ENCODE measurements at regions not wholly inside any gene's neighbourhood (a gene's known extent, or its start where the extent isn't known, plus 50 kb on each side); places are given as distances from the start of the nearest gene placed in this dataset.

DNA sequence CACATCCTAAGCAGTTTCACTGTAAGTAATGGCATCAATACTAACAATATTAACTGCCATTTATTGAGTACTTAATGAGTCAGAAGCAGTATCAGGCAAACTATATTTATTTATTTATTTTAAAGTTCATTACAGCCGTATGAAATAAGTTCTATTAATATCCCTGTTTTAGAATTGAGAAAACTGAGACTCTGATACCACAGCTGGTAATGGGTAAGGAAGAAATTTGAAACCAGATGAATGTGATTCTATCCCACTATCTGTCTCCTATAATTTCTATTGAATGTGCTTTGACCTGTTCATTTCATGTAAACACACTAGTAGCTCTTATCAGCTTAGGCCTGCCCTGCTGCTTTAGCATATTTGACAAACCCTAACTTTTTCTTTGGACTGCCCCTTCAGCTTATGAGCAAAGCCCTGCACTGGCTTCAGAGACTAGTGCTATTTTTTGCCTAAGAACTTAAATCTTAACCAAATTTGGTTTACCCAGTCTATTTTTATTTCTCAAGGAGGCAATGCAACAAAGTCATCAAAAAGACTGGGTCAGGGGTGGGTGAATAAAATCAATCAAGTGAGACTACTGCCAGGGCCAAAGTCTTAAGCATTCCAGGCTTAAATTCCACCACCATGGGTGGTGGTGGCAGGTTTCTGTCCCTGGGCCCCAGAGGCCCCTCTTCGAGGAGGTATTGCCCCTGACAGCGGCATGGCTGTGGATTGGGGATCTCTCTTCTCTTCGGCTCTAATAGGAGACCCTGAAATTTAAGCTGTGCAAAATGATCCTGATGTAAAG lies 143.4 kb downstream of the DLEU7 start:
- Histone ChIP-seq H3K27me3 (ENCODE audit: control insufficient read depth, insufficient read depth, low read length) (no peaks in the 10 kb centered on the region), H3K4me1 (ENCODE audit: control insufficient read depth, insufficient read depth, low read length) (no peaks in the 10 kb centered on the region), H3K9me3 (ENCODE audit: control insufficient read depth, insufficient read depth, low read length) (no peaks in the 10 kb centered on the region), H3K27ac (ENCODE audit: low read length) (no peak overlapping the region), H3K4me3 (ENCODE audit: low read length) (no peak overlapping the region), H3K36me3 (ENCODE audit: control insufficient read depth, insufficient read depth, low read length) (no peaks in the 10 kb centered on the region)
- no peak for DNase-seq (ENCODE audit: low read depth, low spot score)
- no CpG with 5 or more reads among the region's 4 CpGs for WGBS (ENCODE audit: insufficient coverage, insufficient read length)

DNA sequence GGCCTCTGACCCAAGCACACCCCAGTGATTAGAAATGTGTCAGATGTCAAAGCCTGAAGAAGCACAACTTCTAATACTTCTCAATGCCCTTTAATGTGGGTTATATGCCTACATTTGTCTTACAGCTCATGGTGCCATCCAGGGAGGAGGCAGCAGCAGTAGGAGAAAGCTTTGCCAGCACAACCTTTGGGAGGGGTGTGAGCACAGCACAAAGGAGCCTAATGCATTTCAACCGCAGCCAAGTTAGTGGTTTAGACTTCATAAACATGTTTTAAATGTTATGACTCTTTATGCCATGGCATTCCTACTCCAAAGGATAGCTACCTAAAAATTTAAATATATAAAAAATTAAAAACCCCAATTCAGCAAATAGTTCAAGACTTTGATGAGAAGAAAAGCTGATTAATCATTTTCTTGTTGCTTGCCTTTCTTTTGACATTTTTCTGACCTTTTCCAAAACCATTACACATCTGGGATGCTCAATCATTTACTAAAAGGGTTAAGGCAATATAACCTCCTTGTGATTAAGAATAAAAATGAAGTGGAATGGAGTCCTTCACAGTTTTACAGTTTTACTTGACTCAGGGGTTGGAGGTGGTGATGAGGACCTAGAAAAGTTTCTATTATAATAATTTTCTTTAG lies 142.7 kb downstream of the DLEU7 start:
- H3K27me3 ChIP-seq (ENCODE audit: control insufficient read depth, insufficient read depth, low read length), result no peaks in the 10 kb centered on the region
- H3K36me3 ChIP-seq (ENCODE audit: control insufficient read depth, insufficient read depth, low read length), result no peaks in the 10 kb centered on the region
- no peaks in the 10 kb centered on the region for H3K4me1 ChIP-seq (ENCODE audit: control insufficient read depth, insufficient read depth, low read length)
- no peaks in the 10 kb centered on the region for H3K9me3 ChIP-seq (ENCODE audit: control insufficient read depth, insufficient read depth, low read length)
- DNase-seq (ENCODE audit: low read depth, low spot score), result no peak
- whole genome bisulfite sequencing (ENCODE audit: insufficient coverage, insufficient read length), result no CpG with 5 or more reads among the region's 1 CpG
- no peak overlapping the region for H3K4me3 ChIP-seq (ENCODE audit: low read length)
- no peak overlapping the region for H3K27ac ChIP-seq (ENCODE audit: low read length)

DNA sequence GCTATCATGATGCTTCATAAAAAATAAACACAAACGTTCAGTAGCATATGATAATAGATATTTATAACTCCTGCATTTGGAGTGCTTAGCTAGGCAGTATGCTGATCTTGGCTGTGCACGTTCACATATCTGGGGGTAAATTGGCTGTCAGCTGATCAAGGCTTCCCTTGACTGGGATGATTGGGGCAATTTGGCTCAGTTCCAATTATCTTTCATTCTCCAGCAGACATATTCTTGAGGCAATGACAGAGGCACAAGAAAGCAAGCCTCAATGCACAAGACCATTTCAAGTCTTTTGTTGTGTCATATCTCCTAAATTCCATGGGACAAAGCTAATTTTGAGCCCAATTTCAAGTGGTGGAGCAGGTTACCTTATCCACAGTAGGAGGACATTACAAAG lies 142.0 kb downstream of the DLEU7 start:
- no CpG with 5 or more reads among the region's 2 CpGs for WGBS (ENCODE audit: insufficient coverage, insufficient read length)
- H3K27me3 ChIP-seq (ENCODE audit: control insufficient read depth, insufficient read depth, low read length), result no peaks in the 10 kb centered on the region
- no peak for DNase-seq (ENCODE audit: low read depth, low spot score)
- H3K4me1 ChIP-seq (ENCODE audit: control insufficient read depth, insufficient read depth, low read length), result no peaks in the 10 kb centered on the region
- H3K9me3 ChIP-seq (ENCODE audit: control insufficient read depth, insufficient read depth, low read length), result no peaks in the 10 kb centered on the region
- H3K36me3 ChIP-seq (ENCODE audit: control insufficient read depth, insufficient read depth, low read length), result no peaks in the 10 kb centered on the region
- no peak overlapping the region for H3K4me3 ChIP-seq (ENCODE audit: low read length)
- H3K27ac ChIP-seq (ENCODE audit: low read length), result no peak overlapping the region

DNA sequence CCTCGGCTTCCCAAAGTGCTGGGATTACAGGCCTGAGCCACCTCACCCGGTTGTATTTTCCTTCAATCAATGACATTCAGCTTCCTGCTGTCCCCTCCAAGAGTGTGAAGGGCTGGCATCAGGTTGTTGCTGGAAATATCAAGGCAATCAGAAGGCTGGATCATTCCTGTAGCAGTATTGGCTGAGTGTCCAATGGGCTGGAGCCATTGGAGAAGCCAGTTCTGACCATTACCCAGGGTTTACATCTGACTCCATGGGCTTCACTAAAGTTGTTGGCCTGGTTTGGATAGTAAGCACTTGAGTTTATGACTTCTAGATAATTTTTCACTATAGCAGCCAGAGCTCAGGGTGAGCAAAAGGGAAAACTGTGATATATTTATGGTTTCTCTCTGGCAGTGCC lies 137.0 kb downstream of the DLEU7 start:
- Histone ChIP-seq H3K27me3 (ENCODE audit: control insufficient read depth, insufficient read depth, low read length) (no peaks in the 10 kb centered on the region), H3K9me3 (ENCODE audit: control insufficient read depth, insufficient read depth, low read length) (no peaks in the 10 kb centered on the region), H3K27ac (ENCODE audit: low read length) (no peak overlapping the region), H3K36me3 (ENCODE audit: control insufficient read depth, insufficient read depth, low read length) (no peaks in the 10 kb centered on the region), H3K4me3 (ENCODE audit: low read length) (no peak overlapping the region), H3K4me1 (ENCODE audit: control insufficient read depth, insufficient read depth, low read length) (no peaks in the 10 kb centered on the region)
- no CpG with 5 or more reads among the region's 2 CpGs for WGBS (ENCODE audit: insufficient coverage, insufficient read length)
- no peak for DNase-seq (ENCODE audit: low read depth, low spot score)

DNA sequence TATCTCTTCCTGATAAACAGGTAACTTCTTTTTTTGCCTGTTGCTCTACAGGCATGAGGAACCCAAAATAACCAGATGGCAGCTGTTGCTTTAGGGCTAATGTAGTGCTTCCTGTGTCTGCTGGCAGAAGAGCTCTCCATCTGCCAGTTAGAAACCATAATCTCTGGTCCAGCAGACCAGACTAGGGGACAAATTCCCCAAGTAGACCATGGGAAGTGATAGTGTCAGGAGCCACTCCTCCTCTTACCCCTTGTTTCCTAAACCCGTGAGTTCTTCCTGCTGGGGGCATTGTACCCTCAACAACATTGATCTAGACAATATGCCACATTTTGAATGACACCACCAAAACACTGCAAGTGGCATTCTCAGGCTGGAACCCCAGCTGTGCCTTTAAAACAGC lies 135.9 kb downstream of the DLEU7 start:
- DNase-seq (ENCODE audit: low read depth, low spot score), result no peak

DNA sequence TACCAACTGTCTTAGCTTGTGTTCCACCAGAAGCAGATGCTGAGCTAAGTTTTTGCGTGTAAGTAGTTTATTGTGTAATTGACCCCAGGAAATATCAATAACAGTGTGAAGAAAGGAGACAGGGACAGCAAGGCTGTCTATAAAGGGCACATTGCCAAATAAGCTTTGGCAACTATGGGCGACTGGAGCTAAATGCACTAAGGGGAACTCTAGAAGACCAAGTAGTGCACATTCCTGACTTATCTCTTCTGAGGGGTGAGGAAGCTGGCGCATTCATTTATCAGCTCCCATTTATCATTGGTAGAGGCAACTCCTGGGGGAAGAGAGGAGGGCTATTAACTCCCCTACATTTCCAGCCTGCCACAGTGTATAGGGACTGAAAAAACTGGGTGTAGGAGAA lies 135.0 kb downstream of the DLEU7 start:
- H3K27me3 ChIP-seq (ENCODE audit: control insufficient read depth, insufficient read depth, low read length), result no peaks in the 10 kb centered on the region
- WGBS (ENCODE audit: insufficient coverage, insufficient read length), result no CpG with 5 or more reads among the region's 3 CpGs
- no peaks in the 10 kb centered on the region for H3K9me3 ChIP-seq (ENCODE audit: control insufficient read depth, insufficient read depth, low read length)
- DNase-seq (ENCODE audit: low read depth, low spot score), result no peak
- no peak overlapping the region for H3K27ac ChIP-seq (ENCODE audit: low read length)
- no peak overlapping the region for H3K4me3 ChIP-seq (ENCODE audit: low read length)
- no peaks in the 10 kb centered on the region for H3K4me1 ChIP-seq (ENCODE audit: control insufficient read depth, insufficient read depth, low read length)
- H3K36me3 ChIP-seq (ENCODE audit: control insufficient read depth, insufficient read depth, low read length), result no peaks in the 10 kb centered on the region

More for the DNA sequence above, 135.9 kb downstream of the DLEU7 start:
- no peak overlapping the region for H3K4me3 ChIP-seq (ENCODE audit: low read length)
- H3K27me3 ChIP-seq (ENCODE audit: control insufficient read depth, insufficient read depth, low read length), result no peaks in the 10 kb centered on the region
- no peaks in the 10 kb centered on the region for H3K36me3 ChIP-seq (ENCODE audit: control insufficient read depth, insufficient read depth, low read length)
- no peak overlapping the region for H3K27ac ChIP-seq (ENCODE audit: low read length)
- WGBS (ENCODE audit: insufficient coverage, insufficient read length), result no CpG with 5 or more reads among the region's 1 CpG
- H3K4me1 ChIP-seq (ENCODE audit: control insufficient read depth, insufficient read depth, low read length), result no peaks in the 10 kb centered on the region
- no peaks in the 10 kb centered on the region for H3K9me3 ChIP-seq (ENCODE audit: control insufficient read depth, insufficient read depth, low read length)

DNA sequence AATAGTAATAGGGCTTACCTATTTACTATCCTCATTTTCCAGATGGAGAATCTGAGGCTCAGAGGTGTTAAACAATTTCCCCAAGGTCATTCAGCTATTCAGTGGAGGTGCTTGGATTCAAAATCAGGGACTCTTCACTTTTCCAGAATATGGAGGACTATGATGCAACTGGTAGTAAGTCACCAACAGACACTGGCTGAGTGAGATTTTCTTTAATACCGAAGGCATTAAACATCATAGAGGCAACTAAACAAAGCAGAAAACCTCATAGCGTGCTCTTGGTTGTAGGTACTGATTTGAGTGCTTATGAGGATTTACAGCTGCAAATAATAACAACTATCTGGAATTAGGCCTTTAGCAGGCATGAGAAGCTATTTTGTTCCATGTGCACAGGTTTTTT lies 134.4 kb downstream of the DLEU7 start:
- Histone ChIP-seq H3K36me3 (ENCODE audit: control insufficient read depth, insufficient read depth, low read length) (no peaks in the 10 kb centered on the region), H3K27ac (ENCODE audit: low read length) (no peak overlapping the region), H3K9me3 (ENCODE audit: control insufficient read depth, insufficient read depth, low read length) (no peaks in the 10 kb centered on the region), H3K4me1 (ENCODE audit: control insufficient read depth, insufficient read depth, low read length) (no peaks in the 10 kb centered on the region), H3K4me3 (ENCODE audit: low read length) (no peak overlapping the region), H3K27me3 (ENCODE audit: control insufficient read depth, insufficient read depth, low read length) (no peaks in the 10 kb centered on the region)
- no peak for DNase-seq (ENCODE audit: low read depth, low spot score)
- WGBS (ENCODE audit: insufficient coverage, insufficient read length), result no CpG with 5 or more reads among the region's 2 CpGs

DNA sequence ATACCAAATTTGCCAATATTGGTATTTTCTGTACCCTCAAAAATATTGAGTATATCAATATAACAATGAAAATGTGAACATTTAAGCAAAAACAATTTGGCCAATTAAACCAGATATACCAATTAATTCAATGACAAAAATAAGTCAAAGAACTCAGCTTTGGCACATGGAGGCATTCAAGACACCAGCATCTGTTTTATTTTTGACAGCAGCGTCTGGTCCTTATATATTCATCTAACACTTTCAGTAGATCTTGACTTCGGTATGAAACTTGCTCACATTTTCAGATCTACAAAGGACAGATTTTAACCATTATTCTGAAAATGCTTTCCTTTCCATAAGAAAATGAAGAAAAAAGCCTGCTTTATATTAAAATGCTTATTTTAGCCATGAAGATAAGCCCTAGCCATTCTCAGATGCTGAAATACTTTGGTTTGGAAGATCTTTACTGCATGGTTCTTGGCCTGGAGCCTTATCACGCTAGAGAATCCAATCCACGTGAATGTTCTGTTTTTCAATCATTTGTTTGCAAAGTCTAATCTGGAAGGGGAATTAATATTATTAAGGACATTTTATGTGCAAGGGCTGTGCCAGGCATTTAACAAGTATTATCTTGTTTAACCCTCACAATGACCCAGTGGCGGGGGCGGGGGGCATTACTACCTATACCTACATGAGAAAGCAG lies 132.2 kb downstream of the DLEU7 start:
- Histone ChIP-seq H3K27me3 (ENCODE audit: control insufficient read depth, insufficient read depth, low read length) (no peaks in the 10 kb centered on the region), H3K36me3 (ENCODE audit: control insufficient read depth, insufficient read depth, low read length) (no peaks in the 10 kb centered on the region), H3K27ac (ENCODE audit: low read length) (no peak overlapping the region), H3K4me1 (ENCODE audit: control insufficient read depth, insufficient read depth, low read length) (no peaks in the 10 kb centered on the region; the same call in 1 of the 2 replicates), H3K9me3 (ENCODE audit: control insufficient read depth, insufficient read depth, low read length) (no peaks in the 10 kb centered on the region), H3K4me3 (ENCODE audit: low read length) (no peak overlapping the region)
- DNase-seq (ENCODE audit: low read depth, low spot score), result no peak
- WGBS (ENCODE audit: insufficient coverage, insufficient read length), result no CpG with 5 or more reads among the region's 6 CpGs

DNA sequence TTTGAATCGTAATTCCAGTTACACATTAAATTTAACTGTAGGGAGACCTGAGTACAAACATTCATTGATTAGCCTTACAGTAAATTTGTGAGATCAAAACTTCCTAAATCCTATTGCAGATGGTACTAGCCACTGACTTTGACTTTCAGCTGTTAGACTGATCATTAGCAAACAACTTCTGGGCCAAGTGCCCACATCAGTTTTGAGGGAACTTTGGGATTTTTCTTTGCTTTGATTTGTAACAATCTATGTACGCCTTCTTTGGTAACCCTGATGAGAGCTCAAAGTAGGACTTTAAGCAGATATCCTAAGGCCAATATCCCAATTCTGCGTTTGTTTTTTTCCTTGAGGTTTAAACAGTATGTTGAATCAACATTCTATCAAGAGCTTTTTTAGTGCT lies 131.5 kb downstream of the DLEU7 start:
- H3K27me3 ChIP-seq (ENCODE audit: control insufficient read depth, insufficient read depth, low read length), result no peaks in the 10 kb centered on the region
- no peaks in the 10 kb centered on the region for H3K9me3 ChIP-seq (ENCODE audit: control insufficient read depth, insufficient read depth, low read length)
- no peaks in the 10 kb centered on the region for H3K36me3 ChIP-seq (ENCODE audit: control insufficient read depth, insufficient read depth, low read length)
- no peaks in the 10 kb centered on the region; the same call in 1 of the 2 replicates for H3K4me1 ChIP-seq (ENCODE audit: control insufficient read depth, insufficient read depth, low read length)
- no peak overlapping the region for H3K4me3 ChIP-seq (ENCODE audit: low read length)
- no peak for DNase-seq (ENCODE audit: low read depth, low spot score)
- WGBS (ENCODE audit: insufficient coverage, insufficient read length), result no CpG with 5 or more reads among the region's 3 CpGs
- H3K27ac ChIP-seq (ENCODE audit: low read length), result no peak overlapping the region

DNA sequence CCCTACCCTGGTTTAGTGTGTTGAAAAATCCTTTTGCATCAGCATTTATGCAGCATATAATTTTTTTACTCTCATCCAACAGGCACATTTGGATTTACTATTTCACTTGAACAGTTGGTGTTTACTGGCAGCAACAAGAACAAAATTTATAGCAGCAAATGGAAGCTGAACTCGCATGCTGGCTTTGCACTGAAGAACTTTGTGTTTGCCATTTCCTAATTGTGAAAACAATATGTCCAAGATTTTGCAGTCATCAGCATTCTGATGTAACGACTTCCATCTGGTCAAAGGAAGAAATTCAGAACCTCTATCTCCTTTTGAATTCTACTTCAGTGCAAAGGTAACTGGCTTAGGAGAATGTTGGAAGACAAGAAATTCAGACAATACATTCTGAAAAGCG lies 131.0 kb downstream of the DLEU7 start:
- Histone ChIP-seq H3K27ac (ENCODE audit: low read length) (no peak overlapping the region), H3K4me3 (ENCODE audit: low read length) (no peak overlapping the region), H3K36me3 (ENCODE audit: control insufficient read depth, insufficient read depth, low read length) (no peaks in the 10 kb centered on the region), H3K4me1 (ENCODE audit: control insufficient read depth, insufficient read depth, low read length) (no peaks in the 10 kb centered on the region; the same call in 1 of the 2 replicates), H3K9me3 (ENCODE audit: control insufficient read depth, insufficient read depth, low read length) (no peaks in the 10 kb centered on the region), H3K27me3 (ENCODE audit: control insufficient read depth, insufficient read depth, low read length) (no peaks in the 10 kb centered on the region)
- DNase-seq (ENCODE audit: low read depth, low spot score), result no peak
- no CpG with 5 or more reads among the region's 3 CpGs for WGBS (ENCODE audit: insufficient coverage, insufficient read length)

Data from iPS DF 6.9 (cell line).